ENCODE measurements at regions not wholly inside any gene's neighbourhood (a gene's known extent, or its start where the extent isn't known, plus 50 kb on each side); places are given as distances from the start of the nearest gene placed in this dataset.

DNA sequence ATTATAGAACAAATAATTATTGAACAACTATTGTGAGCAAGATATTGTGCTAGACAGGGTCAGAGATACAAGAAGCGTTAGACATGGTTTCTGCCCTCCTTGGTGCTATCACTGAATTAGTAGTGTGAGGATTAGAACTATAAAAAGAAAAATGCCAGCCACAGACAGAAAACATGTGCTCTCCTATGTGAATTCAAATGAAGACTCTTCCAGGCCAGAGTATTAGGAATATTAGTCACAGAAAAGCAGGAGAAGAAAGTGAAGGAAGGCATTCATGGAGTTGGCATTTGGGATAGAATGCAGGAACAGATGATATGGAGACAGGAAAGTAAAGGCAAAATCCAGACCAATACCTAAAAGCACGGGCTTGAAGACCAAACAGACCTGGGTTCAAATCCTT is 179.6 kb upstream of the TENM3 start (continued):
- TF ChIP-seq, protein P1, sequence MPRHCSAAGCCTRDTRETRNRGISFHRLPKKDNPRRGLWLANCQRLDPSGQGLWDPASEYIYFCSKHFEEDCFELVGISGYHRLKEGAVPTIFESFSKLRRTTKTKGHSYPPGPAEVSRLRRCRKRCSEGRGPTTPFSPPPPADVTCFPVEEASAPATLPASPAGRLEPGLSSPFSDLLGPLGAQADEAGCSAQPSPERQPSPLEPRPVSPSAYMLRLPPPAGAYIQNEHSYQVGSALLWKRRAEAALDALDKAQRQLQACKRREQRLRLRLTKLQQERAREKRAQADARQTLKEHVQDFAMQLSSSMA (CRISPR knock-in tag; IDR thresholded peaks at IDR 0.05) = no peak
- no peak for TF ChIP-seq SIN3B (IDR thresholded peaks at IDR 0.05; ENCODE audit: low read length)
- no peak for TF ChIP-seq MTA3 (CRISPR knock-in tag; IDR thresholded peaks at IDR 0.05)
- TF ChIP-seq ZNF180 (CRISPR knock-in tag; IDR thresholded peaks at IDR 0.05; ENCODE audit: borderline replicate concordance, low read depth) = no peak
- TF ChIP-seq SOX5 (CRISPR knock-in tag; IDR thresholded peaks at IDR 0.05; ENCODE audit: borderline replicate concordance) = no peak
- no peak for TF ChIP-seq MXD4 (CRISPR knock-in tag; IDR thresholded peaks at IDR 0.05)
- no peak for TF ChIP-seq JDP2 (CRISPR knock-in tag; IDR thresholded peaks at IDR 0.05; ENCODE audit: borderline replicate concordance)
- no peak for TF ChIP-seq MLLT10 (CRISPR knock-in tag; IDR thresholded peaks at IDR 0.05)
- no peak for TF ChIP-seq SAFB2 (CRISPR knock-in tag; IDR thresholded peaks at IDR 0.05; ENCODE audit: borderline replicate concordance, low read depth)
- TF ChIP-seq, protein P2, sequence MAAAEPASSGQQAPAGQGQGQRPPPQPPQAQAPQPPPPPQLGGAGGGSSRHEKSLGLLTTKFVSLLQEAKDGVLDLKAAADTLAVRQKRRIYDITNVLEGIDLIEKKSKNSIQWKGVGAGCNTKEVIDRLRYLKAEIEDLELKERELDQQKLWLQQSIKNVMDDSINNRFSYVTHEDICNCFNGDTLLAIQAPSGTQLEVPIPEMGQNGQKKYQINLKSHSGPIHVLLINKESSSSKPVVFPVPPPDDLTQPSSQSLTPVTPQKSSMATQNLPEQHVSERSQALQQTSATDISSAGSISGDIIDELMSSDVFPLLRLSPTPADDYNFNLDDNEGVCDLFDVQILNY (CRISPR knock-in tag; conservative IDR thresholded peaks at IDR 0.05) = no peak
- no peak for TF ChIP-seq ZNF558 (CRISPR knock-in tag; IDR thresholded peaks at IDR 0.05; ENCODE audit: borderline replicate concordance)
- TF ChIP-seq ZNF234 (CRISPR knock-in tag; conservative IDR thresholded peaks at IDR 0.05) = no peak

DNA sequence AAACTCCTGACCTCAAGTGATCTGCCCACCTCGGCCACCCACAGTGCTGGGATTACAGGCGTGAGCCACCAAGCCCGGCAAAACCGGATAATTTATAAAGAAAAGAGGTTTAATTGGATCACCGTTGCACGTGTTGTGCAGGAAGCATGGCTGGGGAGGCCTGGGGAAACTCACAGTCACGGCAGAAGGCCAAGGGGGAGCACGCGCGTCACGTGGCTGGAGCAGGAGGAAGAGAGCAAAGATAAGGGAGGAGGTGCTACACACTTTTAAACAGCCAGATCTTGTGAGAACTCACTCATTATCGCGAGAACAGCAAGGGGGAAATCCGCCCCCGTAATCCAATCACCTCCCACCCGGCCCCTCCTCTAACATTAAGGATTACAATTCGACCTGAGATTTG is 177.9 kb upstream of the TENM3 start:
- Histone ChIP-seq H3K9ac (ENCODE audit: insufficient read depth, low read depth, low read length) (no peak overlapping the region), H4K20me1 (ENCODE audit: insufficient read depth, low read length) (no peaks in the 10 kb centered on the region), H3K4me1 (ENCODE audit: insufficient read depth, low read length) (no peaks in the 10 kb centered on the region), H3K79me2 (ENCODE audit: insufficient read depth, low read length) (no peaks in the 10 kb centered on the region), H3K9me3 (ENCODE audit: low read length) (no peaks in the 10 kb centered on the region), H3K27ac (ENCODE audit: extremely low read length, insufficient read depth, low read length) (no peak overlapping the region), H3K4me2 (ENCODE audit: low read depth, low read length) (no peak overlapping the region), H3K4me3 (replicated peaks in 1 of 3; ENCODE audit: insufficient read depth in 1 of 3, low read depth in 2 of 3, low read length in 3 of 3) (no peak overlapping the region), H3K36me3 (replicated peaks in 1 of 2; ENCODE audit: control insufficient read depth in 1 of 2, insufficient read depth in 2 of 2, low read length in 2 of 2) (no peaks in the 10 kb centered on the region), H2AFZ (ENCODE audit: low read length) (no peak overlapping the region), H3K27me3 (ENCODE audit: control insufficient read depth in 1 of 2, insufficient read depth in 2 of 2, low read length in 2 of 2) (no peaks in the 10 kb centered on the region)
- FAIRE-seq = no peak
- 36% methylated on average over 17 of the region's 17 CpGs for WGBS (ENCODE audit: low lambda C conversion rate)
- DNase-seq (ENCODE audit: low spot score) = no peak
- BruUV-seq (replicated peaks) = no TSS peak
- ChIA-PET CTCF (ENCODE audit: low intra/inter-chr PET ratio, low total read pairs) (no interaction called here), POLR2A (no interaction called here)
- no peak for ATAC-seq
- in situ Hi-C loops (cut with HindIII; ENCODE audit: extremely low pct_ligation_motif_present, low pct_unique_long_range_greater_than_20kb) = no loop called here
- intact Hi-C loops (cut with micrococcal nuclease; ENCODE audit: unreplicated experiment) = no loop called here
- no peak for TF ChIP-seq ATM (IDR thresholded peaks at IDR 0.05; ENCODE audit: borderline replicate concordance)
- no peak for TF ChIP-seq ETV6 (CRISPR knock-in tag; conservative IDR thresholded peaks at IDR 0.05)
- TF ChIP-seq, protein P3, sequence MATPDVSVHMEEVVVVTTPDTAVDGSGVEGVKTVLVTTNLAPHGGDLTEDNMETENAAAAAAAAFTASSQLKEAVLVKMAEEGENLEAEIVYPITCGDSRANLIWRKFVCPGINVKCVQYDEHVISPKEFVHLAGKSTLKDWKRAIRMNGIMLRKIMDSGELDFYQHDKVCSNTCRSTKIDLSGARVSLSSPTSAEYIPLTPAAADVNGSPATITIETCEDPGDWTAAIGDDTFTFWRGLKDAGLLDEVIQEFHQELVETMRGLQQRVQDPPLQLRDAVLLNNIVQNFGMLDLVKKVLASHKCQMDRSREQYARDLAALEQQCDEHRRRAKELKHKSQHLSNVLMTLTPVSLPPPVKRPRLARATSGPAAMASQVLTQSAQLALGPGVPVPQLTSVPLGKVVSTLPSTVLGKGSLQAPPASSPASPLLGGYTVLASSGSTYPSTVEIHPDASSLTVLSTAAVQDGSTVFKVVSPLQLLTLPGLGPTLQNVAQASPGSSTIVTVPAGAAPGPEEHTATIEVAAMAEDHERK (CRISPR knock-in tag; IDR thresholded peaks at IDR 0.05; ENCODE audit: low read depth) = no peak
- no peak for TF ChIP-seq ZNF747 (CRISPR knock-in tag; IDR thresholded peaks at IDR 0.05; ENCODE audit: borderline replicate concordance)
- no peak for TF ChIP-seq MIER2 (CRISPR knock-in tag; IDR thresholded peaks at IDR 0.05)
- TF ChIP-seq HES4 (CRISPR knock-in tag; IDR thresholded peaks at IDR 0.05; ENCODE audit: borderline replicate concordance) = no peak
- TF ChIP-seq ZNF326 (CRISPR knock-in tag; IDR thresholded peaks at IDR 0.05; ENCODE audit: borderline replicate concordance) = no peak
- TF ChIP-seq KLF15 (CRISPR knock-in tag; IDR thresholded peaks at IDR 0.05; ENCODE audit: borderline replicate concordance) = no peak
- TF ChIP-seq, protein P4, sequence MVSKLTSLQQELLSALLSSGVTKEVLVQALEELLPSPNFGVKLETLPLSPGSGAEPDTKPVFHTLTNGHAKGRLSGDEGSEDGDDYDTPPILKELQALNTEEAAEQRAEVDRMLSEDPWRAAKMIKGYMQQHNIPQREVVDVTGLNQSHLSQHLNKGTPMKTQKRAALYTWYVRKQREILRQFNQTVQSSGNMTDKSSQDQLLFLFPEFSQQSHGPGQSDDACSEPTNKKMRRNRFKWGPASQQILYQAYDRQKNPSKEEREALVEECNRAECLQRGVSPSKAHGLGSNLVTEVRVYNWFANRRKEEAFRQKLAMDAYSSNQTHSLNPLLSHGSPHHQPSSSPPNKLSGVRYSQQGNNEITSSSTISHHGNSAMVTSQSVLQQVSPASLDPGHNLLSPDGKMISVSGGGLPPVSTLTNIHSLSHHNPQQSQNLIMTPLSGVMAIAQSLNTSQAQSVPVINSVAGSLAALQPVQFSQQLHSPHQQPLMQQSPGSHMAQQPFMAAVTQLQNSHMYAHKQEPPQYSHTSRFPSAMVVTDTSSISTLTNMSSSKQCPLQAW (CRISPR knock-in tag; IDR thresholded peaks at IDR 0.05) = no peak
- no peak for TF ChIP-seq SNRNP70 (IDR thresholded peaks at IDR 0.05; ENCODE audit: low read depth, low read length)
- TF ChIP-seq ZNF101 (CRISPR knock-in tag; IDR thresholded peaks at IDR 0.05; ENCODE audit: borderline replicate concordance, low read depth) = no peak

Data from HepG2 (cell line).